ENCODE measurements at regions not wholly inside any gene's neighbourhood (a gene's known extent, or its start where the extent isn't known, plus 50 kb on each side); places are given as distances from the start of the nearest gene placed in this dataset.

DNA sequence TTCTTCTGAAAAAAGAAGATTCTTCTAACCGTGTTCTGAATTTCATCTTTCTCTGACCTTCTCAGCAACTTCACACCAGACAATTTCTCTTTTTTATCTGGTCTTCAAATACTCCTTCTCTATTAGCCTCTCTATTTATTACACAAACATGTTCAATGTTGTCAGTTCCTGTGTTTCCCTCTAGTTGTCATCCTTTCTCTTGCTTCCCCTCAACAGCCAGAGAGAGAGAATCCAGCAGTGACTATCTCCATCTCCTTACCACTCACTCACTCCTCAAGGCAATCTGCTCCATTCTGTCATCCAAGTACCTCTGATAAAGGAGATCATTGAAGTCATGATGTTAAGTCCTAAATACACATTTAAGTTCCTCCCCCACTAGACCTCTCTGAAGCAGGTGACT is 491.9 kb upstream of the CHAC2 start:
- Mint-ChIP-seq H3K4me3 (no peak overlapping the region), H3K4me1 (peaks cover 15% of the 10 kb centered on the region), H3K27ac (no peak overlapping the region), H3K27me3 (ENCODE audit: insufficient read depth, low read depth, poor library complexity) (no peaks in the 10 kb centered on the region), H3K36me3 (ENCODE audit: low read depth) (no peaks in the 10 kb centered on the region; the same call in 2 of the 3 replicates), H3K9me3 (no peaks in the 10 kb centered on the region; the same call in 2 of the 3 replicates)
- Histone ChIP-seq H3K4me3 (no peak overlapping the region), H3K27me3 (ENCODE audit: insufficient read depth) (no peaks in the 10 kb centered on the region), H3K9me2 (ENCODE audit: insufficient read depth) (peaks cover 5% of the 10 kb centered on the region; the same call in 1 of the 2 replicates), H3F3A (replicated peaks; ENCODE audit: low read depth) (no peaks in the 10 kb centered on the region), H3K27ac (ENCODE audit: low read depth) (no peak overlapping the region), H2AFZ (no peak overlapping the region), H3K4me2 (no peak overlapping the region), H3K36me3 (ENCODE audit: insufficient read depth) (no peaks in the 10 kb centered on the region), H4K20me1 (replicated peaks; ENCODE audit: insufficient read depth) (no peaks in the 10 kb centered on the region), H3K4me1 (ENCODE audit: insufficient read depth) (0 out of 2 replicates have a peak, but pooled peaks cover 7% of the 10 kb centered on the region), H3K79me2 (replicated peaks; ENCODE audit: insufficient read depth) (no peaks in the 10 kb centered on the region)
- ATAC-seq (no peak), DNase-seq (ENCODE audit: low spot score) (no peak)
- TF ChIP-seq EZH2phosphoT487 (IDR thresholded peaks at IDR 0.05; ENCODE audit: unreplicated experiment), result no peak
- no peak for TF ChIP-seq ZNF331 (CRISPR knock-in tag; IDR thresholded peaks at IDR 0.05; ENCODE audit: low read depth)
- TF ChIP-seq CREB1 (CRISPR knock-in tag; IDR thresholded peaks at IDR 0.05; ENCODE audit: low read depth), result no peak
- TF ChIP-seq STAT1 (IDR thresholded peaks at IDR 0.05; ENCODE audit: unreplicated experiment), result no peak
- TF ChIP-seq, protein P1, sequence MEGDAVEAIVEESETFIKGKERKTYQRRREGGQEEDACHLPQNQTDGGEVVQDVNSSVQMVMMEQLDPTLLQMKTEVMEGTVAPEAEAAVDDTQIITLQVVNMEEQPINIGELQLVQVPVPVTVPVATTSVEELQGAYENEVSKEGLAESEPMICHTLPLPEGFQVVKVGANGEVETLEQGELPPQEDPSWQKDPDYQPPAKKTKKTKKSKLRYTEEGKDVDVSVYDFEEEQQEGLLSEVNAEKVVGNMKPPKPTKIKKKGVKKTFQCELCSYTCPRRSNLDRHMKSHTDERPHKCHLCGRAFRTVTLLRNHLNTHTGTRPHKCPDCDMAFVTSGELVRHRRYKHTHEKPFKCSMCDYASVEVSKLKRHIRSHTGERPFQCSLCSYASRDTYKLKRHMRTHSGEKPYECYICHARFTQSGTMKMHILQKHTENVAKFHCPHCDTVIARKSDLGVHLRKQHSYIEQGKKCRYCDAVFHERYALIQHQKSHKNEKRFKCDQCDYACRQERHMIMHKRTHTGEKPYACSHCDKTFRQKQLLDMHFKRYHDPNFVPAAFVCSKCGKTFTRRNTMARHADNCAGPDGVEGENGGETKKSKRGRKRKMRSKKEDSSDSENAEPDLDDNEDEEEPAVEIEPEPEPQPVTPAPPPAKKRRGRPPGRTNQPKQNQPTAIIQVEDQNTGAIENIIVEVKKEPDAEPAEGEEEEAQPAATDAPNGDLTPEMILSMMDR (conservative IDR thresholded peaks at IDR 0.05; ENCODE audit: low read depth in 2 of 2), result no peak
- TF ChIP-seq ZNF114 (CRISPR knock-in tag; IDR thresholded peaks at IDR 0.05), result no peak
- no peak for TF ChIP-seq EZH2 (IDR thresholded peaks at IDR 0.05; ENCODE audit: low read depth, unreplicated experiment)
- TF ChIP-seq, protein P2, sequence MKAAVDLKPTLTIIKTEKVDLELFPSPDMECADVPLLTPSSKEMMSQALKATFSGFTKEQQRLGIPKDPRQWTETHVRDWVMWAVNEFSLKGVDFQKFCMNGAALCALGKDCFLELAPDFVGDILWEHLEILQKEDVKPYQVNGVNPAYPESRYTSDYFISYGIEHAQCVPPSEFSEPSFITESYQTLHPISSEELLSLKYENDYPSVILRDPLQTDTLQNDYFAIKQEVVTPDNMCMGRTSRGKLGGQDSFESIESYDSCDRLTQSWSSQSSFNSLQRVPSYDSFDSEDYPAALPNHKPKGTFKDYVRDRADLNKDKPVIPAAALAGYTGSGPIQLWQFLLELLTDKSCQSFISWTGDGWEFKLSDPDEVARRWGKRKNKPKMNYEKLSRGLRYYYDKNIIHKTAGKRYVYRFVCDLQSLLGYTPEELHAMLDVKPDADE (IDR thresholded peaks at IDR 0.05), result no peak
- TF ChIP-seq POLR2AphosphoS5 (IDR thresholded peaks at IDR 0.05; ENCODE audit: low read depth), result no peak
- TF ChIP-seq, protein P3, sequence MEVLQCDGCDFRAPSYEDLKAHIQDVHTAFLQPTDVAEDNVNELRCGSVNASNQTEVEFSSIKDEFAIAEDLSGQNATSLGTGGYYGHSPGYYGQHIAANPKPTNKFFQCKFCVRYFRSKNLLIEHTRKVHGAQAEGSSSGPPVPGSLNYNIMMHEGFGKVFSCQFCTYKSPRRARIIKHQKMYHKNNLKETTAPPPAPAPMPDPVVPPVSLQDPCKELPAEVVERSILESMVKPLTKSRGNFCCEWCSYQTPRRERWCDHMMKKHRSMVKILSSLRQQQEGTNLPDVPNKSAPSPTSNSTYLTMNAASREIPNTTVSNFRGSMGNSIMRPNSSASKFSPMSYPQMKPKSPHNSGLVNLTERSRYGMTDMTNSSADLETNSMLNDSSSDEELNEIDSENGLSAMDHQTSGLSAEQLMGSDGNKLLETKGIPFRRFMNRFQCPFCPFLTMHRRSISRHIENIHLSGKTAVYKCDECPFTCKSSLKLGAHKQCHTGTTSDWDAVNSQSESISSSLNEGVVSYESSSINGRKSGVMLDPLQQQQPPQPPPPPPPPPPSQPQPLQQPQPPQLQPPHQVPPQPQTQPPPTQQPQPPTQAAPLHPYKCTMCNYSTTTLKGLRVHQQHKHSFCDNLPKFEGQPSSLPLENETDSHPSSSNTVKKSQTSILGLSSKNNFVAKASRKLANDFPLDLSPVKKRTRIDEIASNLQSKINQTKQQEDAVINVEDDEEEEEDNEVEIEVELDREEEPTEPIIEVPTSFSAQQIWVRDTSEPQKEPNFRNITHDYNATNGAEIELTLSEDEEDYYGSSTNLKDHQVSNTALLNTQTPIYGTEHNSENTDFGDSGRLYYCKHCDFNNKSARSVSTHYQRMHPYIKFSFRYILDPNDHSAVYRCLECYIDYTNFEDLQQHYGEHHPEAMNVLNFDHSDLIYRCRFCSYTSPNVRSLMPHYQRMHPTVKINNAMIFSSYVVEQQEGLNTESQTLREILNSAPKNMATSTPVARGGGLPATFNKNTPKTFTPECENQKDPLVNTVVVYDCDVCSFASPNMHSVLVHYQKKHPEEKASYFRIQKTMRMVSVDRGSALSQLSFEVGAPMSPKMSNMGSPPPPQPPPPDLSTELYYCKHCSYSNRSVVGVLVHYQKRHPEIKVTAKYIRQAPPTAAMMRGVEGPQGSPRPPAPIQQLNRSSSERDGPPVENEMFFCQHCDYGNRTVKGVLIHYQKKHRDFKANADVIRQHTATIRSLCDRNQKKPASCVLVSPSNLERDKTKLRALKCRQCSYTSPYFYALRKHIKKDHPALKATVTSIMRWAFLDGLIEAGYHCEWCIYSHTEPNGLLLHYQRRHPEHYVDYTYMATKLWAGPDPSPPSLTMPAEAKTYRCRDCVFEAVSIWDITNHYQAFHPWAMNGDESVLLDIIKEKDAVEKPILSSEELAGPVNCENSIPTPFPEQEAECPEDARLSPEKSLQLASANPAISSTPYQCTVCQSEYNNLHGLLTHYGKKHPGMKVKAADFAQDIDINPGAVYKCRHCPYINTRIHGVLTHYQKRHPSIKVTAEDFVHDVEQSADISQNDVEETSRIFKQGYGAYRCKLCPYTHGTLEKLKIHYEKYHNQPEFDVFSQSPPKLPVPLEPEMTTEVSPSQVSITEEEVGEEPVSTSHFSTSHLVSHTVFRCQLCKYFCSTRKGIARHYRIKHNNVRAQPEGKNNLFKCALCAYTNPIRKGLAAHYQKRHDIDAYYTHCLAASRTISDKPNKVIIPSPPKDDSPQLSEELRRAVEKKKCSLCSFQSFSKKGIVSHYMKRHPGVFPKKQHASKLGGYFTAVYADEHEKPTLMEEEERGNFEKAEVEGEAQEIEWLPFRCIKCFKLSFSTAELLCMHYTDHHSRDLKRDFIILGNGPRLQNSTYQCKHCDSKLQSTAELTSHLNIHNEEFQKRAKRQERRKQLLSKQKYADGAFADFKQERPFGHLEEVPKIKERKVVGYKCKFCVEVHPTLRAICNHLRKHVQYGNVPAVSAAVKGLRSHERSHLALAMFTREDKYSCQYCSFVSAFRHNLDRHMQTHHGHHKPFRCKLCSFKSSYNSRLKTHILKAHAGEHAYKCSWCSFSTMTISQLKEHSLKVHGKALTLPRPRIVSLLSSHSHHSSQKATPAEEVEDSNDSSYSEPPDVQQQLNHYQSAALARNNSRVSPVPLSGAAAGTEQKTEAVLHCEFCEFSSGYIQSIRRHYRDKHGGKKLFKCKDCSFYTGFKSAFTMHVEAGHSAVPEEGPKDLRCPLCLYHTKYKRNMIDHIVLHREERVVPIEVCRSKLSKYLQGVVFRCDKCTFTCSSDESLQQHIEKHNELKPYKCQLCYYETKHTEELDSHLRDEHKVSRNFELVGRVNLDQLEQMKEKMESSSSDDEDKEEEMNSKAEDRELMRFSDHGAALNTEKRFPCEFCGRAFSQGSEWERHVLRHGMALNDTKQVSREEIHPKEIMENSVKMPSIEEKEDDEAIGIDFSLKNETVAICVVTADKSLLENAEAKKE (CRISPR knock-in tag; IDR thresholded peaks at IDR 0.05), result no peak
- no peak for TF ChIP-seq JUNB (IDR thresholded peaks at IDR 0.05; ENCODE audit: unreplicated experiment)
- TF ChIP-seq, protein P4, sequence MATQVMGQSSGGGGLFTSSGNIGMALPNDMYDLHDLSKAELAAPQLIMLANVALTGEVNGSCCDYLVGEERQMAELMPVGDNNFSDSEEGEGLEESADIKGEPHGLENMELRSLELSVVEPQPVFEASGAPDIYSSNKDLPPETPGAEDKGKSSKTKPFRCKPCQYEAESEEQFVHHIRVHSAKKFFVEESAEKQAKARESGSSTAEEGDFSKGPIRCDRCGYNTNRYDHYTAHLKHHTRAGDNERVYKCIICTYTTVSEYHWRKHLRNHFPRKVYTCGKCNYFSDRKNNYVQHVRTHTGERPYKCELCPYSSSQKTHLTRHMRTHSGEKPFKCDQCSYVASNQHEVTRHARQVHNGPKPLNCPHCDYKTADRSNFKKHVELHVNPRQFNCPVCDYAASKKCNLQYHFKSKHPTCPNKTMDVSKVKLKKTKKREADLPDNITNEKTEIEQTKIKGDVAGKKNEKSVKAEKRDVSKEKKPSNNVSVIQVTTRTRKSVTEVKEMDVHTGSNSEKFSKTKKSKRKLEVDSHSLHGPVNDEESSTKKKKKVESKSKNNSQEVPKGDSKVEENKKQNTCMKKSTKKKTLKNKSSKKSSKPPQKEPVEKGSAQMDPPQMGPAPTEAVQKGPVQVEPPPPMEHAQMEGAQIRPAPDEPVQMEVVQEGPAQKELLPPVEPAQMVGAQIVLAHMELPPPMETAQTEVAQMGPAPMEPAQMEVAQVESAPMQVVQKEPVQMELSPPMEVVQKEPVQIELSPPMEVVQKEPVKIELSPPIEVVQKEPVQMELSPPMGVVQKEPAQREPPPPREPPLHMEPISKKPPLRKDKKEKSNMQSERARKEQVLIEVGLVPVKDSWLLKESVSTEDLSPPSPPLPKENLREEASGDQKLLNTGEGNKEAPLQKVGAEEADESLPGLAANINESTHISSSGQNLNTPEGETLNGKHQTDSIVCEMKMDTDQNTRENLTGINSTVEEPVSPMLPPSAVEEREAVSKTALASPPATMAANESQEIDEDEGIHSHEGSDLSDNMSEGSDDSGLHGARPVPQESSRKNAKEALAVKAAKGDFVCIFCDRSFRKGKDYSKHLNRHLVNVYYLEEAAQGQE (IDR thresholded peaks at IDR 0.05; ENCODE audit: unreplicated experiment), result no peak
- no peak for TF ChIP-seq NANOG (IDR thresholded peaks at IDR 0.05; ENCODE audit: borderline replicate concordance)

Measured in GM23338 (cell line).